Stimulated activated naive B cell treated with anti-CD40 and anti-IgM and Interleukin-4, amounts not matched to agents 10 μg/mL and 1 μg/mL and 100 μg/mL, for 72 hours (primary cell): ENCODE measurements at regions not wholly inside any gene's neighbourhood (a gene's known extent, or its start where the extent isn't known, plus 50 kb on each side); places are given as distances from the start of the nearest gene placed in this dataset.
"Not testable (repeated sequence)": the region's sequence is repeated elsewhere in the genome, so short reads cannot be mapped to it uniquely, and the experiment has no call there.

Experiments
- ATAC-seq, 2 donors: fragments of 150-1000 bp; cut with Tn5 transposase; replicated peaks; 2 replicates each; pipeline ENCODE4 v1.10.0; 2021; ENCODE audit warnings: moderate library complexity in 1 of 2
- DNase-seq: peaks from one replicate; pipeline ENCODE4 v3.0.0; 2021
- H3K27ac Mint-ChIP-seq: one replicate; pipeline ENCODE4 v1.8.0; 2022; ENCODE audit warnings: mild to moderate bottlenecking, mixed read lengths
- H3K27me3 Mint-ChIP-seq, 2 donors: one replicate each; pipeline ENCODE4 v1.8.0; 2022; ENCODE audit warnings: mixed read lengths in 2 of 2
- H3K36me3 Mint-ChIP-seq, 2 donors: one replicate each; pipeline ENCODE4 v1.8.0; 2022; ENCODE audit warnings: mixed read lengths in 2 of 2, mild to moderate bottlenecking in 1 of 2
- H3K4me1 Mint-ChIP-seq, 2 donors: one replicate each; pipeline ENCODE4 v1.8.0; 2022; ENCODE audit warnings: mixed read lengths in 2 of 2, mild to moderate bottlenecking in 1 of 2
- H3K4me3 Mint-ChIP-seq, 2 donors: one replicate each; pipeline ENCODE4 v1.8.0; 2022; ENCODE audit warnings: mild to moderate bottlenecking in 2 of 2, mixed read lengths in 2 of 2, moderate library complexity in 1 of 2
- H3K9me3 Mint-ChIP-seq, 2 donors: one replicate each; pipeline ENCODE4 v1.8.0; 2022; ENCODE audit warnings: mixed read lengths in 2 of 2, mild to moderate bottlenecking in 1 of 2

DNA sequence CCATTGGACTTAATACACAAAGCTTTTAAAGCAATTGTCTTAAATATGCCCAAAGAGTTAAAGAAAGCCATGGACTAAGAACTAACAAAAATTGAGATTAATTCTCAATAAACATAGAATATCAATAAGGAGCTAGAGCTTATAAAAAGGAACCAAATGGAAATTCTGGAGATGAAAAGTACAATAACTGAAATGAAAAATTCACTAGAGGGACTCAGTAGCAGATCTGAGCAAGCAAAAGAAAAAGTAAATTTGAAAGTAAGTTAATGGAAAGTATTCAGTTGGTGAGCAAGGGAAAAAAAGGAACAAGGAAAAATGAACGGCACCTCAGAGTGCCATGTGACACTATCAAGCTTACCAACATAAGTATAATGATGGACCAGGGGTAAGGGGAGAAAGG is 209.8 kb downstream of the FZD1 start:
- H3K36me3 Mint-ChIP-seq, result no peaks in the 10 kb centered on the region
- no peaks in the 10 kb centered on the region for H3K4me1 Mint-ChIP-seq
- H3K27me3 Mint-ChIP-seq, result no peaks in the 10 kb centered on the region
- no peak overlapping the region for H3K4me3 Mint-ChIP-seq
- H3K27ac Mint-ChIP-seq, result no peak overlapping the region
- peaks cover 6 to 11% of the 10 kb centered on the region in 2 donors for H3K9me3 Mint-ChIP-seq
- ATAC-seq (no peak), DNase-seq (no peak)

DNA sequence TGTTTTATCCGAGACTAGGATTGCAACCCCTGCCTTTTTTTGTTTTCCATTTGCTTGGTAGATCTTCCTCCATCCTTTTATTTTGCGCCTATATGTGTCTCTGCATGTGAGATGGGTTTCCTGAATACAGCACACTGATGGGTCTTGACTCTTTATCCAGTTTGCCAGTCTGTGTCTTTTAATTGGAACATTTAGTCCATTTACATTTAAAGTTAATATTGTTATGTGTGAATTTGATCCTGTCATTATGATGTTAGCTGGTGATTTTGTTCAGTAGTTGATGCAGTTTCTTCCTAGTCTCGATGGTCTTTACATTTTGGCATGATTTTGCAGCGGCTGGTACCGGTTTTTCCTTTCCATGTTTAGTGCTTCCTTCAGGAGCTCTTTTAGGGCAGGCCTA is 216.2 kb downstream of the FZD1 start:
- not testable (repeated sequence) for H3K27me3 Mint-ChIP-seq, H3K4me1 Mint-ChIP-seq, H3K36me3 Mint-ChIP-seq, H3K27ac Mint-ChIP-seq, DNase-seq, ATAC-seq, H3K4me3 Mint-ChIP-seq
- H3K9me3 Mint-ChIP-seq, result peaks cover 3 to 11% of the 10 kb centered on the region in 2 donors

DNA sequence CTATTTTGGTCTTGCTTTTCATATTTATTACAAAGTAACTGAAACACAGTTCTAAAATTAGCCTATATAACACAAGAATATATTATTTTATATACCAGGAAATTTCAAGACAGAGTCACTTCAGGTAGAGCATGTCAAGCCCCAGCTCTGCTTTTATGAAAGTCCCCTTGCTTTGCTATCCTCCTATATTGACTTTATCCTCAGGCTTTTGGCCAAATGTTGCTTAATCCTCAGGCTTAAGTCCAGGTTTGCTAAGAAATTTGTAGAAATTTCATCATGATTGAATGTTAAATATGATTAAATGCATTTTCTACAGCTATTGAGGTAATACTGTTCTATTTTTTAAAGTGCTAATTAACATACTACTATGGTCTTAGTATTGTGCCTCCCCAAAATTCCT is 227.6 kb downstream of the FZD1 start:
- Mint-ChIP-seq H3K36me3 (no peaks in the 10 kb centered on the region), H3K27me3 (no peaks in the 10 kb centered on the region), H3K4me1 (no peaks in the 10 kb centered on the region), H3K27ac (no peak overlapping the region), H3K9me3 (peaks cover 0 to 3% of the 10 kb centered on the region in 2 donors), H3K4me3 (no peak overlapping the region)
- no peak for ATAC-seq
- DNase-seq, result no peak

DNA sequence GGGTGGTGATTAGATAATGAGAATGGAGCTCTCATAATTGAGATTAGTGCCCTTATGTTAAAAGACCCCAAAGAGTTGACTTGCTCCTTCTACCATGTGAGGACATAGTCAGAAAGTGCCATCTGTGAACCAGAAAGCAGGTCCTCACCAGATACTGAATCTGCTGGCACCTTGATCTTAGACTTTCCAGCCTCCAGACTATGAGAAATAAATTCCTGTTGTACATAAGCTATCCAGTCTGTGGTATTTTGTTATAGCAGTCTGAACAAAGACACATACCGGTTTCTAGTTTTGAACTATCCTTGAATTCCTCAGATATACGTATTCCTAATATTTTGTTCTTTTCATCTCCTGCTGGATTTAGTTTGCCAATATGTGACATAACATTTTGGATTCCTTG is 228.1 kb downstream of the FZD1 start:
- Mint-ChIP-seq H3K4me1 (no peaks in the 10 kb centered on the region), H3K36me3 (no peaks in the 10 kb centered on the region), H3K27ac (no peak overlapping the region), H3K4me3 (no peak overlapping the region), H3K27me3 (no peaks in the 10 kb centered on the region), H3K9me3 (peaks cover 3 to 6% of the 10 kb centered on the region in 2 donors)
- DNase-seq (no peak), ATAC-seq (no peak)

DNA sequence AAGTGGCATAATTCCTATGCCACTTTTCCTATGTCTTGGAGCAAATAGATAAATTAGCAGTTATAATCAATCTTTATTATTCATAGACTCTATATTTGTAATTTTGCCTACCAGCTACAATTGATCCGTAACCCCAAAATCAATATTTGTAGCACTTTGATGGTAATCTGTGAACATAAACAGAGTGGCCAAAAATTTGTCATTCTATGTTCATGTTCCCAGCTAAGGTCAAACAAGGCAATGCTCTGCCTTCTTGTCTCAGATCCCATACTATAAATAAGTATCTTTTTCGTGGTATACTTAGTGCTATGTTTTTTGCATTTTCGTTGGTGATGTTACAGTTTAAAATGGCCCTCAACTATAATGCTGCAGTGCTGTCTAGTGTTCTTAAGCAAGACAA is 228.5 kb downstream of the FZD1 start:
- Mint-ChIP-seq H3K9me3 (peaks cover 3 to 7% of the 10 kb centered on the region in 2 donors), H3K4me3 (no peak overlapping the region), H3K36me3 (no peaks in the 10 kb centered on the region), H3K27ac (no peak overlapping the region), H3K27me3 (no peaks in the 10 kb centered on the region), H3K4me1 (no peaks in the 10 kb centered on the region)
- ATAC-seq (no peak), DNase-seq (no peak)

DNA sequence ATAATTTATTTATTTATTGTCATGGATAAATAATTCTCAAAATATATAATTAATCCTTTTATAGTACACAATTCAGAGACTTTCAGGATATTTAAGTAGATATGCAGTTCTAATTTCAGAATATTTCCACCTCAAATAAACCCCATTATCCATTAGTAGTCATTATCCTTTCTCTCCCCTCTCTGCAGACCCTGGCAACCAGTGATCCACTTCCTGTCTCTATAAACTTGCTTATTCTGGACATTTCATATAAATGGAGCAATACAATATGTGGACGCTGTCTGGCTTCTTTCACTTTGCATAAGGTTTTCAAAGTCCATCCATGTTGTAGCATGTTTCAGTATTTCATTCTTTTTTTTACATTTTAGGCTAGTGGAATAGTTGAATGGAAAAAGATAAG is 230.2 kb downstream of the FZD1 start:
- Mint-ChIP-seq H3K27me3 (no peaks in the 10 kb centered on the region), H3K4me1 (no peaks in the 10 kb centered on the region), H3K27ac (no peak overlapping the region), H3K36me3 (no peaks in the 10 kb centered on the region), H3K9me3 (peaks cover 3 to 9% of the 10 kb centered on the region in 2 donors), H3K4me3 (no peak overlapping the region)
- ATAC-seq (no peak), DNase-seq (no peak)

DNA sequence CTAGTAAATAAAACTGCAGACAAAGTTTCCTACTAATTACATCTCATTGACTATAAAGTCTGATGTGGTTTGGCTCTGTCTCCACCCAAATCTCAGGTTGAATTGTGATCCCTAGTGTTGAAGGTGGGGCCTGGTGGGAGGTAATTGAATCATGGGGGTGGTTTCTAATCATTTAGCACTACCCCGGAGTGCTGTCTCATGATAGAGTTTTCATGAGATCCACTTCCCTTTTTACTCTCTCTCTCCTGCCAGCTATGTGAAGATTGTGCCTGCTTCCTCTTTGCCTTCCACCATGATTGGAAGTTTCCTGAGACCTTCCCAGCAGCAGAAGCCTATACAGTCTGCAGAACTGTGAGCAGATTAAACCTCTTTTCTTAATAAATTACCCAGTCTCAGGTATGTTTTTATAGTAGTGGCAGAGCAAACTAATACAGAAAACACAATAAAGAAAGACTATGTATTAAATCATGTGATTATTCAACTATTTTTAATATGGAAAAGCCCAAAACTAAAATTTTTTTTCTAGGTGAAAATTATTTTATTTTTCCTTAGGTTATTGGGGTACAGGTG is 232.1 kb downstream of the FZD1 start:
- DNase-seq (no peak), ATAC-seq (peak; percentile 31 to 38)
- H3K27me3 Mint-ChIP-seq, result no peaks in the 10 kb centered on the region
- no peak overlapping the region for H3K4me3 Mint-ChIP-seq
- no peak overlapping the region for H3K27ac Mint-ChIP-seq
- H3K9me3 Mint-ChIP-seq, result peaks cover 3 to 16% of the 10 kb centered on the region in 2 donors
- H3K4me1 Mint-ChIP-seq, result no peaks in the 10 kb centered on the region
- H3K36me3 Mint-ChIP-seq, result no peaks in the 10 kb centered on the region

DNA sequence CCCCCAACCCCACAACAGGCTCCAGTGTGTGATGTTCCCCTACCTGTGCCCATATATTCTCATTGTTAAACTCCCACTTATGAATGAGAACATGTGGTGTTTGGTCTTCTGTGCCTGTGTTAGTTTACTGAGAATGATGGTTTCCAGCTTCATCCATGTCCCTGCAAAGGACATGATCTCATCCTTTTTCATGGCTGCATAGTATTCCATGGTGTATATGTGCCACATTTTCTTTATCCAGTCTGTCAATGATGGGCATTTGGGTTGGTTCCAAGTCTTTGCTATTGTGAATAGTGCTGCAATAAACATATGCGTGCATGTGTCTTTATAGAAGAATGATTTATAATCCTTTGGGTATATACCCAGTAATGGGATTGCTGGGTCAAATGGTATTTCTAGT is 233.0 kb downstream of the FZD1 start:
- not testable (repeated sequence) for H3K4me1 Mint-ChIP-seq, DNase-seq, H3K27me3 Mint-ChIP-seq, H3K4me3 Mint-ChIP-seq, ATAC-seq, H3K27ac Mint-ChIP-seq, H3K36me3 Mint-ChIP-seq
- H3K9me3 Mint-ChIP-seq, result peaks cover 3 to 16% of the 10 kb centered on the region in 2 donors

DNA sequence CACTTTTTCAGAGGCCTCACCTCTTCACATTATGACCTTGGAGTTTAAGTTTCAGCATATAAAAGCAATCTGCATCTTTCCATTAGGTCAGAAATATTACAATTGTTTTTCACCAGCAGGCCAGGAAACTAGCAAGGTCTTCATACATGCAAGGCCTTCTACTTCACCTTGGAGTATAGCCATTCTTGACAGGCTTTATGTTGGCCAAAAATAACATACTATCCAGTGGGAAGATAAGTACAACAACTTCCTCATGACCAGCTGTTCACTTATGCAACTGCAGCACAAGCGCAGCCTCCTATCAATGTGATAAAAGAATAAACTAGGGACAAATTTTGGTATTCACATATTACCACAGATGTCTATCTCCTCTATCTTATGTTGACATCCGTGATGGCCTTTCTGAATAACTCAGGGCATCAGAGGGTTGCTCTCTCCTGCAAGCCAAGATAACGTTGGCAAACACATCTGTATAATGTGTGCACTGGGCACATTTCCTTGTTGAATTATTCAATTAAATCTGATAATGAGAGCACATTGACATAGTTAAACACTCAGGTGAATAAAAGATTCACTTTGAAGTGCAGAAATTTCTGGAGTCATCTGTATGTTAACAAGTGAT is 239.8 kb downstream of the FZD1 start:
- Mint-ChIP-seq H3K4me3 (no peak overlapping the region), H3K36me3 (no peaks in the 10 kb centered on the region), H3K27ac (no peak overlapping the region), H3K9me3 (peaks cover 0 to 9% of the 10 kb centered on the region in 2 donors), H3K27me3 (no peaks in the 10 kb centered on the region), H3K4me1 (no peaks in the 10 kb centered on the region)
- ATAC-seq (no peak), DNase-seq (no peak)

DNA sequence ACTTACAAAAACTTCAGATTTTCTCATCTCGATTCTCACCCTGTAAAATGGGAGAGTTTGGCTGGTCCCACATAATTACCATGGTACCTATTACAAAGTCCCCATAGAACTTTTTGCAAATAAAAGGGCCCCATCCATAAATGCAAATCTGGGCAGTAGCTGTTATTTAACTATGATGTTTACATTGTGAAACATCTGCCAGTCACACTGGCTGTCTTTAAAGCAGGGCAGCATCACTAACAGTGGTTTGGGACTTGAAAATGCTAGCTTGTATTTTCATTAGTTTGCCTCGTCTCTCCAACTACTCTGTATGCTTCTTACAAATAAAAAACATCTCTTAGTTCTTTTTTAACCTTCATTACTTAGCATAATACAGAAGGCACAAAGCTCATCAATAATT is 240.7 kb downstream of the FZD1 start:
- H3K4me1 Mint-ChIP-seq, result no peaks in the 10 kb centered on the region
- H3K27ac Mint-ChIP-seq, result no peak overlapping the region
- ATAC-seq, result no peak
- DNase-seq, result no peak
- no peaks in the 10 kb centered on the region for H3K27me3 Mint-ChIP-seq
- no peak overlapping the region for H3K4me3 Mint-ChIP-seq
- no peaks in the 10 kb centered on the region for H3K36me3 Mint-ChIP-seq
- peaks cover 0 to 9% of the 10 kb centered on the region in 2 donors for H3K9me3 Mint-ChIP-seq

DNA sequence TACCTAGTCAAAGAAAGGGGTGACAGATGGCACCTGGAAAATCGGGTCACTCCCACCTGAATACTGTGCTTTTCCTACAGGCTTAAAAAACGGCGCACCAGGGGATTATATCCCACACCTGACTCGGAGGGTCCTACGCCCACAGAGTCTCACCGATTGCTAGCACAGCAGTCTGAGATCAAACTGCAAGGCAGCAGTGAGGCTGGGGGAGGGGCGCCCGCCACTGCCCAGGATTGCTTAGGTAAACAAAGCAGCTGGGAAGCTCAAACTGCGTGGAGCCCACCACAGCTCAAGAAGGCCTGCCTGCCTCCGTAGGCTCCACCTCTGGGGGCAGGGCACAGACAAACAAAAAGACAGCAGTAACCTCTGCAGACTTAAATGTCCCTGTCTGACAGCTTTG is 242.7 kb downstream of the FZD1 start:
- H3K9me3 Mint-ChIP-seq, H3K27ac Mint-ChIP-seq, H3K36me3 Mint-ChIP-seq, H3K4me1 Mint-ChIP-seq, H3K27me3 Mint-ChIP-seq, ATAC-seq, H3K4me3 Mint-ChIP-seq, DNase-seq: not testable (repeated sequence)

DNA sequence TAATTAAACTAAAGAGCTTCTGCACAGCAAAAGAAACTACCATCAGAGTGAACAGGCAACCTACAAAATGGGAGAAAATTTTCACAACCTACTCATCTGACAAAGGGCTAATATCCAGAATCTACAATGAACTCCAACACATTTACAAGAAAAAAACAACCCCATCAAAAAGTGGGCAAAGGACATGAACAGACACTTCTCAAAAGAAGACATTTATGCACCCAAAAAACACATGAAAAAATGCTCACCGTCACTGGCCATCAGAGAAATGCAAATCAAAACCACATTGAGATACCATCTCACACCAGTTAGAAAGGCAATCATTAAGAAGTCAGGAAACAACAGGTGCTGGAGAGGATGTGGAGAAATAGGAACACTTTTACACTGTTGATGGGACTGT is 247.6 kb downstream of the FZD1 start:
- H3K36me3 Mint-ChIP-seq, H3K27me3 Mint-ChIP-seq, H3K9me3 Mint-ChIP-seq, H3K27ac Mint-ChIP-seq, ATAC-seq, H3K4me3 Mint-ChIP-seq, H3K4me1 Mint-ChIP-seq, DNase-seq: not testable (repeated sequence)

DNA sequence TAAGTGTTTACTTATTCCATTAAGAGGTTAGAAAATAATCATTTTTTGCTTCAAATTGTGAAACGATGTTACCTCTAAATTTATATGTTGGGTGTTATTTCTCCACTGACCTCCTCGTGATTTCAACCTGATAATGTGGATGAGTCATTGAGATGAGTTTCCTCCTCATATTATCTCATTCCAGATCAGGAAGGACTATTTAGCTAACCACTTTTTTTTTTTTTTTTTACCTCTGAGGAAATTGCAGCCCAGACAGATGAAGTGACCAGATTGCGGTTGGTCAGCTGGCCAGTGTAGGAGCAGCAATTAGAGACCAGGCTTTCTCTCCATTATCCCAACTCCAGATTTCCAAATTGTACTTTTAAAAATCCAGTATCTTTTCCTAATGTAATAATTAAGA is 248.7 kb downstream of the FZD1 start:
- DNase-seq, result no peak
- Mint-ChIP-seq H3K4me1 (no peaks in the 10 kb centered on the region), H3K27me3 (no peaks in the 10 kb centered on the region), H3K36me3 (no peaks in the 10 kb centered on the region), H3K9me3 (peaks cover 0 to 2% of the 10 kb centered on the region in 2 donors), H3K4me3 (no peak overlapping the region), H3K27ac (no peak overlapping the region)
- ATAC-seq, result no peak

DNA sequence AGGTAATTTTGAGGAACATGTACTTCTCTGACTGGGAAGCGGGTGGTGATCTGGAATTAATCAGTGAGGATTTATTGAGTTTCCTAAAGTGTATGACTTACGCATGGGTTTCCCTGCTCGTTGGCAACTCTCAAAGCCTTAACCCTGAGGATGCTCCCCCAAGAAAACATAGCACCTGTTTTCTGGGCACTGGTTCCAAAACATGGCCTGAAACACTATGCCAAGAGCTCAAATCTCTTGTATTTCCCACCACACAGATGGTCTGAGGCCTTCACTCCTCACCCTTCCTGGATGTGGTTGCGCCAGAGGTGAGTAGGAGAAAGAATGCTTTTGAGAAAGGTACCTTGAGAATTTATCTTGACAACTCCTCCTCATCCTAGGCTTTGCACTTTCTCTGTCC is 250.4 kb downstream of the FZD1 start:
- Mint-ChIP-seq H3K4me3 (no peak overlapping the region), H3K27me3 (no peaks in the 10 kb centered on the region), H3K4me1 (no peaks in the 10 kb centered on the region), H3K36me3 (no peaks in the 10 kb centered on the region), H3K27ac (no peak overlapping the region), H3K9me3 (peaks cover 0 to 2% of the 10 kb centered on the region in 2 donors)
- DNase-seq, result no peak
- no peak for ATAC-seq

DNA sequence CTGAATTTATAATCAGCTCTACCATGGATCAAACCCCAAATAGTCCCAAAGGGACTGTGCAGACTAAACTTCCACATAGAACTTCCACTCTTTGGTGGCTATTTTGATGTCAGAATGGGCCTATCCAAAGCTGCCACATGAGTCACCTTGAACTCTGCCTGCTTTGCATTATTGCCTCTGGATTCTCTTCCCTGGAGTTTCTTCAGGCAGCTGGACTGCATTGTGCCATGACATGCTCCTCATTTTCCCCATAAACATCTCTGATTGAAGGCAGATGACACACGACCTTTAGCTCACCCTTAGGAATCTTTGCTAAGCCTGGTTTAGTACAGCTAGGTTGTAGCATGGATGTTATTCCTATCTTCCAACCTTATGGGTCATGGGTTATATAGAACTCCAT is 251.7 kb downstream of the FZD1 start:
- no peaks in the 10 kb centered on the region for H3K36me3 Mint-ChIP-seq
- H3K9me3 Mint-ChIP-seq, result peaks cover 0 to 2% of the 10 kb centered on the region in 2 donors
- DNase-seq (no peak), ATAC-seq (no peak)
- no peak overlapping the region for H3K27ac Mint-ChIP-seq
- no peaks in the 10 kb centered on the region for H3K4me1 Mint-ChIP-seq
- no peak overlapping the region for H3K4me3 Mint-ChIP-seq
- H3K27me3 Mint-ChIP-seq, result no peaks in the 10 kb centered on the region
